Thoracic aorta (tissue), 2 donors: ENCODE measurements at regions not wholly inside any gene's neighbourhood (a gene's known extent, or its start where the extent isn't known, plus 50 kb on each side); places are given as distances from the start of the nearest gene placed in this dataset.

Source experiments
- ATAC-seq: fragments of 150-250 bp; one replicate; pipeline ENCODE4 v1.8.0; 2017; ENCODE audit warnings: low read depth; ENCODE audit not compliant: insufficient number of reproducible peaks, low FRiP score
- DNase-seq: peaks from one replicate; pipeline ENCODE4 v3.0.0-alpha.2; 2020; ENCODE audit warnings: low spot score
- H3K27ac ChIP-seq, 2 donors: fragments of 200-600 bp; sonication (generic); 1 replicate in 1 of 2; 2 replicates in 1 of 2; pipeline ENCODE4 v1.5.1; 2016; ENCODE audit warnings: mild to moderate bottlenecking in 2 of 2, moderate library complexity in 2 of 2
- H3K27me3 ChIP-seq: fragments of 200-600 bp; sonication (generic); replicated peaks from 2 replicates; pipeline ENCODE4 v1.6.0; 2016; ENCODE audit warnings: mild to moderate bottlenecking; ENCODE audit not compliant: insufficient read depth
- H3K36me3 ChIP-seq: fragments of 200-600 bp; sonication (generic); one replicate; pipeline ENCODE4 v1.5.1; 2016
- H3K4me1 ChIP-seq, 2 donors: fragments of 200-600 bp; sonication (generic); 1 replicate in 1 of 2; 2 replicates in 1 of 2; pipeline versions ENCODE4 v1.5.1 to v1.6.0; 2016; ENCODE audit warnings: low read depth in 2 of 2, mild to moderate bottlenecking in 1 of 2; ENCODE audit not compliant: control insufficient read depth in 1 of 2
- H3K4me3 ChIP-seq: fragments of 200-600 bp; sonication (generic); 2 replicates; pipeline ENCODE4 v1.5.1; 2016; ENCODE audit warnings: mild to moderate bottlenecking
- H3K9me3 ChIP-seq: fragments of 200-600 bp; sonication (generic); 2 replicates; pipeline ENCODE4 v1.5.1; 2016
- TF ChIP-seq, protein P1 (sequence below): fragments of 200-600 bp; sonication (generic); IDR thresholded peaks from one replicate; pipeline ENCODE4 v1.5.1; 2019; ENCODE audit warnings: antibody characterized with exemption

DNA sequence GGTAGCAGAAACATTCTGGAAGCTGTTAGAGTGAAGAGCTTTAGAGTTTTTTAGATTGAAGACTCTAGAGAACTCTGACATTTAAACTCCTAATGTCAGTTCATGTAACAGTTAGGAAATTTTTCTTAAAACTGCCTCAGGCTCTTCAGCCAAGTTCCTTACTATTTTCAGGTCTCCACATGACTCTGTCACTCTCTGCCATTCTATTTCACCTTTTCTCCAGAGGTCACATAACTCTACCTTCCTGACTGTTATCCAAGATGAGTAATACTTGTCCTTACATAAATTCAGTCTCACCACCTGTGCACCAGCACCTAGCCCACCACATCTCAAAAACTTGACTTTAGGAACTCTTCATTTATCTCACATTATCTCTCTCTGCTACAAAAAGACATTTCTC is 347.1 kb upstream of the CA10 start:
- Histone ChIP-seq H3K9me3 (no peaks in the 10 kb centered on the region), H3K4me1 (no peaks in the 10 kb centered on the region), H3K27ac (no peak overlapping the region), H3K36me3 (no peaks in the 10 kb centered on the region), H3K27me3 (no peaks in the 10 kb centered on the region), H3K4me3 (no peak overlapping the region)
- no peak for ATAC-seq
- no peak for DNase-seq
- TF ChIP-seq, protein P1, sequence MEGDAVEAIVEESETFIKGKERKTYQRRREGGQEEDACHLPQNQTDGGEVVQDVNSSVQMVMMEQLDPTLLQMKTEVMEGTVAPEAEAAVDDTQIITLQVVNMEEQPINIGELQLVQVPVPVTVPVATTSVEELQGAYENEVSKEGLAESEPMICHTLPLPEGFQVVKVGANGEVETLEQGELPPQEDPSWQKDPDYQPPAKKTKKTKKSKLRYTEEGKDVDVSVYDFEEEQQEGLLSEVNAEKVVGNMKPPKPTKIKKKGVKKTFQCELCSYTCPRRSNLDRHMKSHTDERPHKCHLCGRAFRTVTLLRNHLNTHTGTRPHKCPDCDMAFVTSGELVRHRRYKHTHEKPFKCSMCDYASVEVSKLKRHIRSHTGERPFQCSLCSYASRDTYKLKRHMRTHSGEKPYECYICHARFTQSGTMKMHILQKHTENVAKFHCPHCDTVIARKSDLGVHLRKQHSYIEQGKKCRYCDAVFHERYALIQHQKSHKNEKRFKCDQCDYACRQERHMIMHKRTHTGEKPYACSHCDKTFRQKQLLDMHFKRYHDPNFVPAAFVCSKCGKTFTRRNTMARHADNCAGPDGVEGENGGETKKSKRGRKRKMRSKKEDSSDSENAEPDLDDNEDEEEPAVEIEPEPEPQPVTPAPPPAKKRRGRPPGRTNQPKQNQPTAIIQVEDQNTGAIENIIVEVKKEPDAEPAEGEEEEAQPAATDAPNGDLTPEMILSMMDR = no peak

DNA sequence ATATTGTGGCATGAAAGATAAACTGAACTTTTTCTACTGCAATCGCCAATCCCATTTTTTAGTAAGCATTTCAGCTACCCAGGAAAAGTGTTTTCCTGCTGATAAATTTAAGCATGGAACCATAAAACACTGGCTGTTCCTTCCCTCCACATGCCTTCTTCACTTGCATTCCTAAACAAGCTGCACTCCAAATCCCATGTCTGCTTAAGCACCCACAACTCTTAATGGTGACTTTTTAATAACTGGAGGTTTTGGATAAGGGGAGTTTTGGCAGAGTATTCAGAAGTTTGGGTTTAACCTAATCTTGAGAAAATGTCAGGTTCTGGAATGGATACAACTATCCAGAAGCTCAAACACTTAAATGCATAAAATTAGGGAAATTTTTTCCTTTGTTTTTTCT is 345.6 kb upstream of the CA10 start:
- no peaks in the 10 kb centered on the region for H3K9me3 ChIP-seq
- TF ChIP-seq, protein P1 = no peak
- DNase-seq = no peak
- H3K4me3 ChIP-seq = no peak overlapping the region
- no peak for ATAC-seq
- H3K27ac ChIP-seq = no peak overlapping the region
- no peaks in the 10 kb centered on the region for H3K4me1 ChIP-seq
- H3K27me3 ChIP-seq = no peaks in the 10 kb centered on the region
- H3K36me3 ChIP-seq = no peaks in the 10 kb centered on the region

DNA sequence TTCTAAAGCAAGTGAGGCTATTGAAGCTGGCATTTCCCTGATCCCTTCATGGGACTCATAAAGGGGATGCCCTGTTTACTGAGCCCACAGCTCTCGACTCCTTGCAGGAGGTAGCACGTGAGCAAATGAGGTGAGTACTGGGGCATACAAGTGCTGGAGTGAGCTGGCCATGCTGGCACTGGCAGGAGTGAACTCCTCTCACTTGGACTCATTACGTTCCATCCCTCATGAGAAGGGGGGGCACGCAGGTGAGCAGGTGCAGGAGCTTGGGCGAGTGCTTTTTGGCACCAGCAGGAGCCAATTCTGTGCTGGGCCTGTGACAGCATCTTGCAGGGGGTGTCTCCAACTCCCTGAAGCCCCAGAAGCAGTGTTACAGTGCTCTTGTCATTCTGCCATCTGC is 337.1 kb upstream of the CA10 start:
- TF ChIP-seq, protein P1 = no peak
- no peak overlapping the region for H3K27ac ChIP-seq
- H3K4me1 ChIP-seq = no peaks in the 10 kb centered on the region
- no peak for DNase-seq
- no peaks in the 10 kb centered on the region for H3K9me3 ChIP-seq
- ATAC-seq = no peak
- no peaks in the 10 kb centered on the region for H3K36me3 ChIP-seq
- no peak overlapping the region for H3K4me3 ChIP-seq
- H3K27me3 ChIP-seq = no peaks in the 10 kb centered on the region

DNA sequence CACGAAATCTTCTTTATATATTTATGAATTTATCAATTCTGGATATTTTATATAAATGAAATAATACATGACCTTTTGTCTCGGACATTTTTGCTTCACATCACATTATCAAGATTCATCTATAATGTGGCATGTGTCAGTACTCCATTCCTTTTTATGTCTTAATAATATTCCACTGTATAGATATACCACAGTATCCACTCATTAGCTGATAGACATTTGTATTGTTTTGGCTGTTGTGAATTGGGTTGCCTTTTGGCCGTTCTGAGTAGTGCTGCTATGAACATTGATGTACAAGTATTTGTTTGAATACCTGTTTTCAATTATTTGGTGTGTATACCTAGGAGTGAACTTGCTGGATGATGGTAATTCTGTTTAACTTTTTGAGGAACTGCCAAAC is 323.8 kb upstream of the CA10 start:
- no peaks in the 10 kb centered on the region for H3K27me3 ChIP-seq
- H3K27ac ChIP-seq = no peak overlapping the region
- no peak overlapping the region for H3K4me3 ChIP-seq
- H3K9me3 ChIP-seq = no peaks in the 10 kb centered on the region
- ATAC-seq (no peak), DNase-seq (no peak)
- TF ChIP-seq, protein P1 = no peak
- H3K36me3 ChIP-seq = no peaks in the 10 kb centered on the region
- no peaks in the 10 kb centered on the region for H3K4me1 ChIP-seq

DNA sequence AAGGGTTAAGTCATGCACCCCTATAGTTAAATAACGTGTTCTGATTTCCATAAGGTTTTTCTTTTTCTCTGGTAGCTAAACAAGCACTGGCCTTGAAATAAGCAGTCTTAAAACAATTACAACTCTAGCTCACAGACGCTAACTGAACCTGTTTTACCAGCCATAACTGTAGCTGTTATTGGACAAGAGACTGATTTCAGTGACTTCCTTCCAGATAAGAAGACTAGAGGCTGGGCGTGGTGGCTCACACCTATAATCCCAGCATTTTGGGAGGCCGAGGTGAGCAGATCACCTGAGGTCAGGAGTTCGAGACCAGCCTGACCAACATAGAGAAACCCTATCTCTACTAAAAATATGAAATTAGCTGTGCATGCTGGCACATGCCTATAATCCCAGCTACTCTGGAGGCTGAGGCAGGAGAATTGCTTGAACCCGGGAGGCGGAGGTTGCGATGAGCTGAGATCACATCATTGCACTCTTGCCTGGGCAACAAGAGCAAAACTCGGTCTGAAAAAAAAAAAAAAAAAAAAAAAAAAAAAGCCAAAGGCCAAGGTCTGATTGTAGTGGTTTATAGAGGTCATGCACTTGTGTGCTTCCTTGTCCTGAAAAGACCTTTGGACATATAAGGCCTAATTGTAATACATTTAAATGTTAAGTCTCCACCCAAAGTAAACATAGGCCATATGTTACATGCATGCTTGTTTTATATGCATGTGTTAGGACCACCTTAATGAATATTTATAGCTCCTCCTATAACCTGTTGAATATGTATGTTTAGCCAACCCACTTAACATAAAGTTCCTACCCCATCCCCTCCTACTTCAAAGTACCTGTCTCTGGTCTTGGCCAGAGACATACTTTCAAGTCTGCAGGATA is 319.5 kb upstream of the CA10 start:
- H3K27ac ChIP-seq = no peak overlapping the region

More for the DNA sequence above, 319.5 kb upstream of the CA10 start:
- ATAC-seq (no peak), DNase-seq (no peak)
- no peaks in the 10 kb centered on the region for H3K36me3 ChIP-seq
- H3K4me1 ChIP-seq = no peaks in the 10 kb centered on the region
- no peaks in the 10 kb centered on the region for H3K27me3 ChIP-seq
- no peak overlapping the region for H3K4me3 ChIP-seq
- H3K9me3 ChIP-seq = no peaks in the 10 kb centered on the region
- TF ChIP-seq, protein P1 = no peak
